HG03378 (cell line): ENCODE measurements at regions not wholly inside any gene's neighbourhood (a gene's known extent, or its start where the extent isn't known, plus 50 kb on each side); places are given as distances from the start of the nearest gene placed in this dataset.

Experiments
- ATAC-seq: cut with Tn5 transposase; IDR thresholded peaks from one replicate; pipeline ENCODE4 v1.9.1; 2021; ENCODE audit warnings: mild to moderate bottlenecking, moderate library complexity; ENCODE audit not compliant: unreplicated experiment

DNA sequence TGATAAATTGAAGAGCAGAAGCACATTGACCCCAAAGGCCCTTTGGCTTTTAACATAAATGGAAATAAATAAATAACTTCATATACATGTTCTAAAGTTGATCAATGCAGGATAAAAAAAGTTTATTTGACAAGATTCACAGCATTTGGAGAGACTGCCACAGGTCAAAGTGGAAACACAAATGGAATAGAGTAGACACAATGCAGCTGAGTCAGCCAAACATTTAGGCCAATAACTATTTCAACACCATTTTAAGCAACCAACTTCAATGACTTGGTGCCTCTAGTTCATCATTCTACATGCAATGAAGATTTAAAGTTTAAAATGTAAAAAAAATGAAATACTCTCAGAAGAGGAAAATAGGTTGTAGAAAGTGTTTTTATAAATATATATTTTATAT is 365.2 kb downstream of the FAT4 start:
- no peak for ATAC-seq

DNA sequence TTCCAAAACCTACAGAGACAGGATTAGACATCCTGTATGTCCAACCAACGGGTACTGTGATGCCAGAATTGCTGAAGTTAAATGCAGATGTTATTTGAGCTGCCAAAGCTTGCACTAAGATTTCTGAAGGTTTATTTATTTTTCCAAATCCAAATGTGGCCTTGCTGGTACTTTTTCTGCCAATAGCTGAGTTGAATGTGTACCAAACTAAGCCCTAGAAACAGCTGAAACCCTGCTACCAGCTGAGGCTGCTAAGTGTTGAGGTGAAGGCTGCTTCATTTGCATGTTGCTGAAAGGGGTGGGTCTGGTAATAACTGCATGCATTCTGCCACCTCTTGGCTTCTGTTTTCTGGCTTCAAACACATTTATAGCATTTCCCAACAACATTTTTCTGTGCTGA is 366.5 kb downstream of the FAT4 start:
- no peak for ATAC-seq

DNA sequence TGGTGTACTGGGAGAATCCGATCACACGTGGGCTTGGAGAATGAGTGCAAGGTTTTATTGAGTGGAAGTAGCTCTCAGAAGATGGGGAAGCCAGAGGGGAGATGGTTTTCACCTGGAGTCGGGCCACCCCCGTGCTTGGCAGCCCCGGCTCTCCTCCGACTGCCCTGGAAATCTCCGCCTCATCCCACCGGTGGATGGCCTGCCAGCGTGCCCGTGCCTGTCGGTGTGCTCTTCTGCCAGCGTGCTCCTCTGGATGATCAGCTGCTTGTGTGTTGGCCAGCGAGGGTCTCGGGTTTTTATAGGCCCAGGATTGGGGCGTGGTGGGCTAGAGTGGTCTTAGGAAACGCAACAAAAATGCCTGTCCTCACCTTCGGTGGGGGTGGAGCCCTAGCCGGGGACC is 368.0 kb downstream of the FAT4 start:
- no peak for ATAC-seq

DNA sequence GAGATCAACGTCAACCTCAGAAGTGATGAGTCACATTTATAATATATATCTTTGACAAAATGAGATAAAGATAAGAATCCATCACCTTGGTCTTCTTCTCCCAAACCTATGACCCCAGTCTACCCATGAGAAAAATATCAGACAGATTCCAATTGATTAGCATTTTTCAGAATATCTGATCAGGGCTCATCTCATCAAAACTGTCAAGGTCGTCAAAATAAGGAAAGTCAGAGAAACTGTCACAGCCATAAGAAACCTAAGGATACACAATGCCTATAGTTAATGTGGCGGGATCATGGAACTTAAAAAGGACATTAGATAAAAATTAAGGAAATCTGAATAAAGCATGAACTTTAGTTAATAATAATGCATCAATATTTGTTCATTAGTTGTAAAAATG is 374.1 kb downstream of the FAT4 start:
- ATAC-seq: no peak

DNA sequence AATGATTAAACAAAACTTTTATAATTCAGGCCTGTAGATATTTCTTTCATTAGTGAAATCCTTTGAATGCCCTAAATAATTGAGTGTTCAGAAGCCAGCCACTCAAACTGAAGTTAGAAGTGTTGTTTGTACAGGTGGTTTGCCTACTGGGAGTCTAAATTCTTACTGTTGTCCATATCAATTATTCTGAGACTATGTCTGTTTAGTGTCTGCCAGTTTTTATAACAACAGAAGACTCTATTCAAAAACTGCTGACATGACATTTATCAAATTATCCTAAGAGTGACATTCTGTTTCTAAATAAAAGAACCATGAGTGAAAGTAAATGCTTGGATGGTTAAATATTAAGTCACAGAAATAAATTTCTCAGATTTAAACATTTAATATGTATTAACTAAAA is 375.1 kb downstream of the FAT4 start:
- ATAC-seq: no peak

DNA sequence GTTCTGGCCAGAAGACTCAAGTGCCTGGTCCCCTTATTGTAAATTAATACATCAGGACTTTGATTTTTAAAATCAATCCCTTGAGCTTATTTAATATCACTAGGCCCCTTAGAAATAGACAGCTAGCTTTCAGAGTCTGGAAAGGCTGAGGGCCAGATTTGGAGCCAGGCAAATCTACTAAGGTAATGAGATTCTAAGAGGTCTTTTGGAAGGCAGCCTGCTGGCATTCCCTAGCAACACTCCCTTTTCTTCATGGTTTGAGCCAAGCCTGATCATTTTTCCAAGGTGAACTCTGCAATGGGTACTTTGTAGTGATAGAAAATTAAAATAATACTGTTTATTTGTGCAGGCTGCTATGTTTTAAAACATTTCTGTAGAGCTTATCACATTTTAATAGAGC is 378.5 kb downstream of the FAT4 start:
- no peak for ATAC-seq

DNA sequence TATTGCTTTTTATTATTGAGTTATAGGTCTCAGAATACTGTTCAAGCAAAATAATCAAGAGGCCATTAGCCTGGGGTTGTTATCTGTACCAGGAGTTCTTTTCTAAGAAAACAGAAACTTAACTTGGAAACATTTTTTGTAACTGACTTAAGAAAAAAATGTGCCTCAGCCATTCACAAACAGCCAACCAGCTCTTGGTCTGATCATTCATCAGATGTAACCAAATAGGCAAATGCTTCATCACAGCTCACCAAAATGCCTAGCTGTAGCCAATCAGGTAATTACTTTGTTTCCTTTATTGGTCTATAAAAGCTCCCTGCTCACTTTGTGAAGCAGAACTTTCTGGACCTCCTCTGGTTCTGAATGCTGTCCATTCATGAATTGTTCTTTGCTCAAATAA is 387.7 kb downstream of the FAT4 start:
- no peak for ATAC-seq

DNA sequence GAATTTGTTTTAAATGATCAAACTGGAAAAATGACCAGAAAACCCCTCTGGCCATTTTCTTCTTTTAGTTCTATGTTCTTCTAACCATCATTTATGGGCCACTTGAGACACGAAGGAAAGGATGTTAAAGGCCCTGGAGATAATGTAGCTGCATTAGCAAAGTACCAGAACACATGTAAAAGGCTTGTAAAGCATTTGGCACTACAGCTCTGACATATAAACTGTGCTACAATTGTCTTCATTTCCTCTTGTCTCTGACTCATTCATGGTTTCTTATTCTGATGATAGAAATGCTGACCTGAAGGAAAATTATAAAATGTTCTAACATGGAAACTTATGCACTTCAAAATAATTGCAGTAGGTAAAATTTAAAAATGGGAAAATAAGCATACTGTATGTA is 388.7 kb downstream of the FAT4 start:
- ATAC-seq: no peak

DNA sequence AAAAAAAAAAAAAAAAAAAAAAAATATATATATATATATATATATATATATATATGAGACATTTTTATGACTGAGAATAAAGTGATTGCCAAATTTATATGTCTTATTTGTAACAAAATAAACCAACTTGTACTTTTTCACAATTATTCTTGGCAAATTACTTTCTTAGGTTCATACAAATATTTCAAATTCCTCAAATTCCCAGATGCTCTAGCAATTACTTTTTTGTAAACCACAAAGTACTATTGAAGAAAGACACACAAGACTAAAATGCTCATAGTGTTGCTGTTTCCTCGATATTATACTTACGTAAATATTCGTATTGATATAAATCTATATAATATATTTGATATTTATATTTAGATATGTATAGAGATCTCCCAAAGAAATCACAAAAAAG is 390.0 kb downstream of the FAT4 start:
- no peak for ATAC-seq

DNA sequence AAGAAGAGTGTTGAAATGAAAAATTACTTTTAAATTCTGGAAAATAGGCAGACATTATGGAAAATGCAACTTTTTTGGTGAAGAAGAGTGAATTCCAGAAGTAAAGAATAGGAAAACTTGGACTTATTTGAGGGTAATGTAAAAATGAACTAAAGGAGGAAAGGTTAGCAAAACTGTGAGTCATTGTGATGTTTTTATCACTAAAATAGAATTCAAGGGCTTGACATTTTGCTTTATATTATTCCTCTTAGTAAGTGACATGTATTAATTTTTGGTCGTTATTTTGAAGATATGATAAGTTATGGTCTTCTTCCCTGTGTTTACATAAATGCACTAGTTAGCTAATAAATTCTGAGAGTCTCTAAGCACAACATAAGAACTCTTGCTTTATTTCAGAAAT is 390.9 kb downstream of the FAT4 start:
- ATAC-seq: no peak

DNA sequence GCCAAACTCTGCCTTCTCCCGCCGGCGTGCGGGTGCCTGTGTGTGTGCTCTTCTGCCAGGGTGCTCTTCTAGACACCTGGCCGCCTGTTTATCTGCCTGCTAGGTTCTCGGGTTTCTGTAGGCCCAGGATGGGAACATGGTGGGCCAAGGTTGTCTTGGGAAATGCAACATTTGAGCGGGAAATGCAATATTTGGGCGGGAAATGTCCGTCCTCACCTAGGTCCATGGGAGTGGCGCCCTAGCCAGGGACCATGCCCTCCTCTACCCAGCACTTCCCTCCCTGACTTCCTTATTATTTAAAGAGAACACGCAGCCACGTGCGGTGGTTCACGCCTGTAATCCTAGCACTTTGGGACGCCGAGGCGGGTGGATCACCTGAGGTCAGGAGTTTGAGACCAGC is 392.6 kb downstream of the FAT4 start:
- no peak for ATAC-seq

DNA sequence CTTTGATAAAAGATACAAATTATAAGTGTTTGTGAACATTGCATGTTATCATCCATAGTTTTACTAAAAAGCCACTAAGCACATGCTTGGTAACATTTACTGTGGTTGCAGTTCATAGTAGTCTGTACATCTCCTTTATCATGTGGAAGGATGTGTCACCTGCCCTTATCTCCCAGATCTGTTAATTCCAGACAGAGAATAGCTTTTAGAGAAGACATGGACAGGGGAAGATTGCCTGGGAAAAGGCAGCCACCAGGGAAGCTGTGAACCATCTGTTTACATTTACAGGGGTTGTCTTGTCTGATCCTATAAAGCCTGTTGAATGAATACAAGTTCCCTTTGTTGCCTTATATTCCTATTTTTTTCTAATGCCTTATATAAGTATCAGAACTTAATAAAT is 396.0 kb downstream of the FAT4 start:
- no peak for ATAC-seq

DNA sequence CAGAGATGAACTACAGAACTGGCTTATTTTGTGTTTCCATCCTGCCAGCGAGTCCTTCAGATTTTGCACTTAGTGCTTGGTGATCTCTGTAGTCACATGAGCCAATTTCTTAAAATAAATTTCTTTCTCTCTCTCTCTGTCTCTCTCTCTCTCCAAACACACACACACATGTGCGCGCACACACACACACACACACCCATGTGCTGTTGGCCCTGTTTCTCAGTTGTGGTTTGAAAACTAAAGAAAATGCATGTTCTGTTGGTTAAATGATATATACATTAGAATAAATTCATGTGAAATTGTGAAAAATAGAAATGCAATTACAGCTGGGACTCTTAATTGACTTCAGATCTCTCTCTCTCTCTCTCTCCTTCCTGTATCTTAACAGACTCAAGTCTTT is 399.3 kb downstream of the FAT4 start:
- no peak for ATAC-seq

DNA sequence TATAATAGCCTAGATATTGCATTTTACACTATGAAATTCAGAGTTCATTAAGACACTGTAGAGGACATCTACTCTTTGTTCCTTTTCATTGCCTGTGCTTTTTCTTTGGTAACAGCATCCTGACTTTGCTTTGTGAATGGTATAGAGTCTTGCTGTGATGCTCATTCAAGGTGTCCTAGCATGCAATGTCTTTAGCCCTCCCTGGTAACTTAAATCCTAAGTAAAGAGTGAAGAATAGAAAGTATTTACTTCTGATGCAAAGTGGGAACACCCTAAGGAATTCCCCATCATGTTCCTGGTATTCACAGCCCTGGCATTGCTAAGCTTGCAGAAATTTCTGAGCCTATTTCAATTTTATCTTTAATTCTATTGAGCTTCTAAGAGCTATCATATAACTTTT is 400.1 kb downstream of the FAT4 start:
- no peak for ATAC-seq

DNA sequence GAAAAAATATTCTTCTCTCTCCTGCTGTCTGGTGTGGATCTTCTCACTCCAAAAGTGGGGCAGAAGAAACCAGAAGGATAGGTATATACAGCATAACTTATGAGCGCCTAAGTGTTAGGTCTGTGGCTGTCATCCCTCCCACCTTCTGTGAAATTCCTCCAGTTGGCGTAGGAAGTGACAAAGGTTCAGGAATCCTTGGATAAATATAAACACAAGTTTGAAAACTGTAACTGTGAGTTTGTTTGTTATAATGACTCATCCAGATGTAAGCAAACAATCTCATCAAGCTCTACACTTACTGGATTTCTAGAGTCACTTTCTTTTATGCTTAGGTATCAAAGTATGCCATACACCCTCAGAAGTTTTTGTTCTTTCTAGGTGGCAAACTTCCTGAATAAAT is 405.2 kb downstream of the FAT4 start:
- ATAC-seq: no peak

DNA sequence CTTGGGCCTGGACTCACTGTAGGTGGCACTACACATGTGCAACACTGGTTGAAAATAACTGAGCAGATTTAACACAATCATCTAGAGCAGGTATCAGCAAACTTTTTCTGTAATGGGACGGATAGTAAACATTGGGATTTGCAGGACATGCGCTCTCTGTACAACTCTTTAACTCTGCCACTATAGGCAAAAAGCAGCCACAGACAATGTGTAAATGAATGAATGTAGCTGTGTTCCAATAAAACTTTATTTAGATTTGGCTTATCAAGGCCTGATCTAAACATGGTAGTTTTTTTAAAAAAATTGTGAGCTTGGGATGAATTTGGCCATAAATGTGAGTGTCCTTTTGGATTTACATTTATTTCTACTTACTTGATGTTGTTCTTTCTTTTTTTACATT is 407.3 kb downstream of the FAT4 start:
- no peak for ATAC-seq

DNA sequence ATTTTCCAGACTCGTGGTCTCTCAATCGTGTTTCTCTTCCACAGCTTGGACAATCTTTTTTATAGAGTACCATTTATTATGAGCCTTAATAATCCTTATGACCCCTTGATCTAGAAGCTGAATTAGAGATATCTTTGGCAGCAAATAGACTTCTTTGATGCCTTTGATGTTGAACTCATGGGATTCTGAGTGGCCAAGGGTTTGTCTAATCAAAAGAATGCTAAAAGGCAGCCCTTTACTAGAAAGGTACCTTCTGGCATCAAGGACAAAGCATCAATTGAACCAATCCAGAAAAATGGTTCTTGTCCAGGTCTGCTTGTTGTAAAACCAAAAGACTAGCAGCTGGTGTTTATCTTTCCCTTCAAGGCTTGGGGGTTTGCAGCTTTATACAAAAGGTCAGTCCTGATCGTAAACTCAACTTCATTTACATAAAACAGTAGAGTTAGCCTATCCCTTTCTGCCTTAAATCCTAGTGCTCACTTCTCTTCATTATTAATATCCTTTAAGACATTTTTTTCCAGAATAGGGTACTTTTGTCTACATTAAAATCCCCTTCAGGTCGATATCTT is 411.3 kb downstream of the FAT4 start:
- ATAC-seq: no peak

DNA sequence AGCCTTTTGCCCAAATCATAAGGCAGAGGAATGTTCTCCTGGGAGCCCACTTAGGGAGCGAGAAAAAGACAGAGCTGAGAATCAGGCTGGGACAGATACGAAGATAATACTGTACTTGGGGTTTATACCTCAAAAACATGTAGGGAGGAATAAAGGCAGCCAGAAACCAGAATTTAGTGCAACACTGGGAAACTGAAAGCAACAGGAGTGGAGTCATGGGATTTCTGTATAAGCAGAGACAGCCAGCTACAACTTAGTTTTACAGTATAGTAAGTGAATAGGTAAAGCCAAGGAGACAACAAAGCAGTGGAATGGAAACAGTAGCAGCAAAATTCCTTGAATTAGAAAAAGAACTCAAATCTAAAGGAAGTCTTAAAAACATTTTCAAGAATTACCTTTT is 413.2 kb downstream of the FAT4 start:
- no peak for ATAC-seq

DNA sequence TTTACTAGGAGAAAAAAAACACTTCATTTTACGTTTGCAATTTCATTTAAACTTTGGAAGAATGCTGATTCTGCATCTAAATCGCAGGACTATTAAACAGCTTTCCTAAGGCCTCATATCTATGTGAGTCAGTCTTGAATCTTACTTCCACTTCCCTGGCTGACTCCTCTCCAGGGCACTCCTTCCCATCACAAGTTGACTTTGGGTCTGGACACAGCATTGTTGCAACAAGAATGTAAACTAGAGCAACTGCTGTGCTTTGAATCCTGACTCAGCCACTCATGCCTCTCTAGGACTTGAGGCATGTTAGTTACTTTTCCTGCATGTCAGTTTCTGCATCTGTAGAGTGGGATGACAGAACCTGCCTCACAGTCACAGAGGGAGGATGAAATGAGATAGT is 413.8 kb downstream of the FAT4 start:
- ATAC-seq: no peak

DNA sequence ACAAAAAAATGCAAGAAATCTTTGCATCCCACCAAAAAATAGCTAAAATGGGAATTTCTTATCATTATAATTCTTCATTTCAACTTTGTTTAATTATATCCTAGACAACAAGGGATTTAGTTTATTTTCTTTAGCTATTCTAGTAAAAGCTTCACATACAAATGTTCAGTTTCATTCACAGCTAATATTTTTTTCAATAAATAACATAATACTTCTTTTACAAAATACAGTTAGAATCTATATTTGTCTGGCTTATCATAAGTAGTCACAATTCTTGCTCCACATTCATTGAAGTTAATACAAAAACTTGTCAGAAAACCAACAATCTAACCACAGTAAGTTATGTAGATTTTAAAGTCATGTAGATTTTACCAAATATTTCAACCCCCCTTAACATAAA is 414.4 kb downstream of the FAT4 start:
- no peak for ATAC-seq

DNA sequence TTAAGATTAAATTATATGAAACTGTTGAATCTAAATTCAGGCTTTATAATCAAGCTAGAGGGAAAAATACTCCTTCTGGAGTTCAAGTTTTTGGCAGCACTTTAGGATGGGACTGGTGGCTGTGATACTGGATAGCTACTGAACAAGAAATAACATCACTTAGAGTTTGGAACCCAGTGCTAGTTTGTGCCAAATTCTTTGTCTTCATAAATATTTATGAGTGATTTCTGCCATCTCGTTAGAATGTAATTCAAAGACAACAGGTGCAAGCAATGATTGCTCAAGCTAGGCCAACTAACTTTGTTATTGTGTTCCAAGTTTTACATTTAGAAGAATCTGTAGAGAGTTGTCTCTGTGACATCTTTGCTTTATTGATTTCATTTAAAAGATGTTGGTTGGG is 417.9 kb downstream of the FAT4 start:
- no peak for ATAC-seq

DNA sequence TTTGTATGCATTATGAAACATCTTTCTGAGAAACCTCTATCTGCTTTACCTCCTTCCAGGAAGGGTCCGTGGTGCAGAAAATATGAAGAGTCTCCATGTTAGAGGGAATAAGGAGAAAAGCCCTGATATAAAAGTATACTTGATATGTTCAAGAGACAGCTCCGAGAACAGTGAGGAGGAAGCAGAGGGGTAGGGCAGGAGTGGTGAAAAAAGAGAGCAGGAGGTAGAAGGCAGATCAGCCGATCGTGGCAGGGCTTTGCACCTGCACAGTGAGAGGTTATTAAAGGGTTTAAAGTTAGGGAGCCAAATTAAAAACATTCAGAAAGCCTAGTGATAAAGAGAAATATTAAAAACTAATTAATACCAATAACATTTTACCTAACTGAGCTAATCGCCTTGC is 419.7 kb downstream of the FAT4 start:
- no peak for ATAC-seq

DNA sequence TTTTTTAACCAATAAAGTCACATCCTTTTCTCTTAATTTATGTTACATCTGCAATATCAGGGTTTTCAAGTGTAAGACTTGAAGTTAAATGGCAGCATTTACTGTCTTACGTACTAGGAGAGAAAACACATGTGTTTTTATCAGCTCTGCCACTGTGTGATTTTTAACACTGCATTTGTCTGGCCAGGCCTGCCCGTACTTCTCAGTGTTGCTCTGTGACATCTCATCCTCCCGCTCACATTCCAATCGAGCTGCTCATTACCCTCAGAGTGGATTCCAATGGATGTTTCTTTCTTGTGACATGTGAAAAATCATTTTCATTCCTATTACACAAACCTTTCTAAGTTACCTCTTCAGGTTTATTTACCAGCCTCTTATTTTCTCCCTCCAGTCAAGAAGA is 420.3 kb downstream of the FAT4 start:
- ATAC-seq: no peak

DNA sequence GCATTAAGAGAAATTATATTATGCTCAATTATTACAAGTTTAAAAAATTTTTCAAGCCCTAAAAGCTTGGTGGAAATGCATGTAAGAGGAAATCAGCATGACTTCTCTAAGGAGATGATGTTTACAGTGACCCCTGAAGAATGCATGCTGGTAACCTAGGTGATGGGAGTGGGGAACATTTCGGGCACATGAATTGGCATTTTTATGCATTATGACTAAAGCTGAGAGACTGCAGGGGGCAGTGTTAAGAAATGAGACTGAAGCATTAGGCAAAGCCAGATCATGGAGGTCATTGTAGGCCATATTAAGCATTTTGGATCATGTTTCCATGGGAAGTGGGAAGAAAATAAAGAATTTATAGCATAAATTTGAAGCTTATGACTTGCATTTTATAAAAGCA is 421.3 kb downstream of the FAT4 start:
- ATAC-seq: no peak
